ENCODE measurements at regions not wholly inside any gene's neighbourhood (a gene's known extent, or its start where the extent isn't known, plus 50 kb on each side); places are given as distances from the start of the nearest gene placed in this dataset.
A peak's percentile ranks its signal among the peaks of the same experiment; 100 is the strongest.

GRCh38 chr12:53803194-53803593 is 51.4 kb upstream of the CISTR start:
- DNase-seq, result no peak

DNA sequence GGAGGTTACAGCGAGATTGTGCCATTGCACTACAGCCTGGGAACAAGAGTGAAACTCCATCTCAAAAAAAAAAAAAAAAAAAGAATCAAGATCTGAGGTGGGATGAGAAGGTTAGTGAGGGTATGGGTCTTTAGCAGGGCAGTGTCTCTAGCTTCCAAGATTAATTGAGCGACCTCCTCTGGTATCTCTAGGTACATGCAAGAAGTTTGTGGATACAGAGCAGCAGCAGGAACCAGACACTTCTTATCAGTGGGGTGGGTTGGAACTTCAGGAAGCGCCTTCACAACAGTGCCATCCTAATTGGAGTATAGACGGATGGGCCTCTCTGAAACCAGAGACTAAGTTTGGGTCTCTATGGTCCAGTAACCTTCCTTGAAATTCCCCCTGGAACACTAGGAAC is 51.9 kb upstream of the CISTR start:
- no peak for DNase-seq

- DNase-seq, result no peak
Observed at GRCh38 chr12:53804429-53804828, 52.6 kb upstream of the CISTR start.

DNA sequence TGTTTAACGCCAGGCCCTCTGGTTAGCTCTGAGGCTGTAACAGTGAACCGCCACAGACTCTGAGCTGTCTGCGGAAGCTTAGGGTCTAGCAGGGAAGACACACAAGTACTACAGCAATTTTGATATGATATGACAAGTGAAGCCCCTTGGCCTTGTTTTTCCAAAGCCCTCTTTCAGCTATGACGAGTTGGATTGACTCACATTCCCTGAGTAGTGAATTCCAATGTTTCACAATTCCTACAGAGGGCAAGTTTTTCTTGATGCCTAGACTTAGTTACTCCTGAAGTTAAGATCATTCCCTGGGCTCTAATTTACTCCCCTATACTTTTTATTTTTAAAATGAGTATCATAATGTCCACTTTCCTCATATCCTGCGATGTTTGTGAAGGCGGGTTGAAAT is 53.3 kb upstream of the CISTR start:
- no peak for DNase-seq

DNA sequence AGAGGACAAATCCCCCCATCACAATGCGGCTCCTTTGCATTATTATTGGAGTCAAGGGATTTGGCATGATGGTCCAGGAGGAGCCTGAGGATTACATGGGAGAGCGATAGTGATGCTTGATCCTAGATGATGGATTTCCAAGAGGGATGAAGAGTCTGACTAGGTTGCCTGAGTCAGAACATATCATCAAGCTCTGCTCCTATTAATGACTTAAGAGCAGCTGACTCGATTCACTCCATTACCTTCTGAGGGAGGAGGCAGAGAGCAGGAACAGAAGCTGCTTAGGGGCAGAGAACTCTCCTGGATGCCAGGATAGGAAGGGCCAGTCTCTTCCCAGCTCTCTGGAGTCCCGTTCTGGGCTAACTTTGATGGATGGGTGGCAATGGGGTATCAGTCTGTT is 54.0 kb upstream of the CISTR start:
- no peak for DNase-seq

DNA sequence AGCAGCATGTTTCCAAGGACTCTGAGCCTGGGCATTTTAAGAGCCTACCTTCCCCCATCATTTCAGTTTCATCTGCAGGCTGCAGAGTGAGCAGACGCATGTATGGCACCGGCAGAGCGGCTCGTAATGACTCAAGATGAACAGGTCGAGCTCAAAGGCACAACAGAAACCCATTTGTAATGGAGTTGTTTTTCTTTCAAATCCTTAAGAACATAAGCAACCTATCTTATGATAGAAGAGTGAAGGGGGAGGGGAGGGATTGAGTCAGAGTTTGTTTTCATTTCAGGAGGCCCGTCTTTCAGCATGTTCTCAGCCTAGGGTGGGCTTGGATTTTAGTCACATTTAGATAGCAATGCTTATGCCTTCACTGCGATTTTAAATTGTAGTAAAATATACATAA is 54.9 kb upstream of the CISTR start:
- peak; percentile 38 for DNase-seq

- no peak for DNase-seq
Observed at GRCh38 chr12:53807322-53807860, 55.6 kb upstream of the CISTR start.

- DNase-seq, result no peak
Observed at GRCh38 chr12:53808023-53808705, 56.4 kb upstream of the CISTR start.

DNA sequence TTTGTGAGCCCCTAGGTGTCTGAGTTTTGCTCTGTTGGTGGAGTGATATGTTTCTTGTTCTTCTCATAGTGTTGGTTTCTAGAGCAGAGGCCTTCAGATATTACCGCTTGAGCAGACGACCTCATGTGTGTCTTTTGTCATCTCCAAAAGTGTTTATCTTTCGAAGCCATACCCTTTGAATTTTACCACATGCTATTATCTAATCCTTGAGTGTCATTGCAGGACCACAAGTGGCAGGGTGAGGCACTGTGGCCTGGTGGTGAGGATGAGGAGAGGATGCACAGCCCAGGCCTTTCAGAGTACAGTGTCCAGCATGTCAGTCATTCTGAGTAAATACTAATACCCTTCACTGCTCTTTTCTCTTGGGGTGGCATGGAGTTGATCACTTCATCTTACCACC is 57.2 kb upstream of the CISTR start:
- no peak for DNase-seq

GRCh38 chr12:53810950-53811349 is 59.2 kb upstream of the CISTR start:
- DNase-seq, result no peak

DNA sequence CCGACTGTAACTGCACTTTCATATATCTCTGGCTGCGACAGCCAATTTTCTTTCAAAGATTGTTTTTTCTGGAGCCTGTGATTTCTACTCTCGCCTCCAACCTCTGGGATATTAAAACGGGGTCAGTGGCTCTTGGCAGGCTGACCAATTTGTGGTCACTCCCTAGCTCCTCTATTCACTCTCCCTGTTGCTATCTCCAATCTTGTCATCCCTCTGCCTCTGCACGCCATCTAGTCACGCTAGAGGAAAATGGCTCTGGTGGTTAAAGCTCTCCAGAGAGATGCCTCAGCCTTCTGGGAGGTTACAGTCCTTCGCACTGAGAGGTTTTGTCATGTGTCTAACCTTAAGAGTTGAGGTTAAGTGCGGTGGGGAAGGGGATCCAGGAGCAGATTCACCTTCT is 59.8 kb upstream of the CISTR start:
- no peak for DNase-seq

DNA sequence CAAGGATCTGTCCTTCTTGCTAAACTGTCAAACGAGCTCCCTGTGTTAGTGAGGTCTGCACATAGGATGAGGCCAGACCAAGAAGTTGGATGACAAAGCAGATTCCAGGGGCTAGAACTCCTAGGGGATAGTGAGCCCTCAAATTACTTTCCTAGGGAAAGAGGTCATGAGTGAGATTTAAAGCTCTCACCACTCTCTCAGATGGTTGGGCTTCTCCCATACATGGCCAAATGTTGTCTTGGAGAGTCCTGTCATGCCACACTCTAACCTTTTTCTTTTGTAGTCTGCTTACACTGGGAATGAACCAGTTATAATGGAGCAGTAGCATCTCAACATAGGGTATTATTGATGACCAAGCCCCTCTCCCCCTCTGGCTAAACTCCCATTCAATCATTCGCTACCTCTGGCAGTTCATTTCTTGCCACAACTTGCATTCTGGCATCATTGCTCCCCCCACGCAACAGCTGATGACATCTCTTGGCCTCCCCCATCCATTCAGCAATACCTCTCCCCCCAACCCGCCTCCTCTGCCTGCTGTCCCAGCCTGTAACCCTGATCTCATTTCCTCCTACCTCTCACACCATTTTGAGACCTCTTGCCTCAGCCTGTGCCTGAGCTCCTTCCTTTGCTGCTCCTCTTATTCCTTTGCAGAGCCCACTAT is 64.7 kb upstream of the CISTR start:
- DNase-seq, result no peak

DNA sequence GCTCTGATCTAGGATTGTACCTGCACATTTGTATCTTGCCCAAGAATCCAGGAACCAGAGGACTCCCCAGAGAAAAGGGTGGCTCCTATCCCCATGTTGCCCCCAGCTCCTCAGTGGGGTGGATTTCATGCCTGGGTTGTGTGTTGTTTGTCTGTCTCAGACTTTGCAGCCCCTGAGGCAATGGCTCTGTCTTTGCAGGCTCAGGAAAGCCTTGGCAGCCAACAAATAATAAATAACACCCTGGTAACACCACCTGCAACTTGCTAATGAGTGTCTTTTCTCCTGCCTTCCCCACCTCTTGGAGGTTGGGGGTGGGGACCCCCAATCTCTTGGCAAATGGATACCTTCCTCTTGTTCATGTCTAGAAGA is 65.2 kb upstream of the CISTR start:
- DNase-seq, result no peak

DNA sequence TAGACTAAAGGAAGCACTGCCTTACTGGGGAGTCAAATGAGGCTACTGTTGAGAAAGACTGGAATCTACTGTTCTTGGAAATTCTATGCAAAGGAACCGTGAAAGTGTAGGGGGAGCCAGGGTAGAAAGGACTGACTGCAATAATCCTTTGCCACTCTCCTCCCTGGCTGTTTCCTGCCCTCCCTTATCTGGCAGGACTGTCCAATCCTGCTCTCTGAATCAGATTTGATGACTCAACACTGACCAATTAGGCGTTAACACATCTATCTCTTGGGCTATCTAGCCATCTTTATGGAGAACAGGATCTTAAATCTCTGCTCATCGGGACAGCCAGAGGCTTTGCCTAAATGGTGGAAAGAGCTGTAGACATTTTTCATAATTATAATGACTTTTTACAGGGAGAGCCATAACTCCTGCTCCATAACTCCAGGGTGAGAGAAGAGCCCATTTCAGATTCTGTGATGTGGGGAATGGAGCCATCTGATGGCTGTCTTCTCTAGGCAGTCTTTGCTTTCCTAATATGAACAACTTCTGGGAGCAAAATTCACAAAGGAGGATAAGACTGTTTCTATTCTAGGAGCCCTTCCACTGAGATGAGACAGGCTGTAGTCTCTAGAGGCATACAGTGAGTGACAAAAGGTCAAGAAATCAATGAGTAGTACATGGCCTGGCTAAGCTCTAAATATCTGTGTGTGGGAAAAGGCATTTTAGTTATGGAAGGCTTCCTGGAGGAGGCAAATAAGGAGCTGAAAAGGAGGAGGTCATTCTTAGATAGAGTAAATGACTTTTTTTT is 68.9 kb upstream of the CISTR start:
- peak; percentile 28 for DNase-seq

DNA sequence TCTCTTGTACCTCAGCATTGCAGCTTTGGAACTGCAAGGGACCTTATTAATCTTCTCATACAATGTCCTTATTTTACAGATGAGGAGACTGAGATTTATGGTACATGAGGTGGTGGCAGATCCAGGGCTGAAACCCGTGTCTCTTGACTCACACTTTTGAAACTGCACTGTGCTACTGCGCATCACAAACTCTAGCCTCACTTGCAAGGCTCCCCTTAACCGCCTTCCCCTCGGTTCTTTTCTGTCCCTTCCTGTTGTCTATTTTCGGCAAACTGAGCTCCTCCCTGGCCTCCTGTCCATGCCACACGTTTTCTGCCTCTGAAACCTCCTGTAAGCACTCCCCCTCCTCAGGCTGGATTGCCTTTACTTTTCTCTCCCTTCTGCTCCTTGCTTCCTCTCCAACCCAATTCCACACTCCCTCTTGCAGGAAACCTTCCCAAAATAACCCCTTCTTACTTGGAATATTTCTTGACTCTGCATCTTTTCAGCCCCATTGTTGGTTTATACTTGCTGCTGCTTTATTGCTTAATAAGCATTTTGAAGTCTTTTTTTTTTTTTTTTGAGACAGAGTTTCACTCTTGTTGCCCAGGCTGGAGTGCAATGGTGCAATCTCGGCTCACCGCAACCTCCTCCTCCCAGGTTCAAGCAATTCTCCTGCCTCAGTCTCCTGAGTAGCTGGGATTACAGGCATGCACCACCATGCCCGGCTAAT is 72.4 kb upstream of the CISTR start:
- DNase-seq, result no peak

DNA sequence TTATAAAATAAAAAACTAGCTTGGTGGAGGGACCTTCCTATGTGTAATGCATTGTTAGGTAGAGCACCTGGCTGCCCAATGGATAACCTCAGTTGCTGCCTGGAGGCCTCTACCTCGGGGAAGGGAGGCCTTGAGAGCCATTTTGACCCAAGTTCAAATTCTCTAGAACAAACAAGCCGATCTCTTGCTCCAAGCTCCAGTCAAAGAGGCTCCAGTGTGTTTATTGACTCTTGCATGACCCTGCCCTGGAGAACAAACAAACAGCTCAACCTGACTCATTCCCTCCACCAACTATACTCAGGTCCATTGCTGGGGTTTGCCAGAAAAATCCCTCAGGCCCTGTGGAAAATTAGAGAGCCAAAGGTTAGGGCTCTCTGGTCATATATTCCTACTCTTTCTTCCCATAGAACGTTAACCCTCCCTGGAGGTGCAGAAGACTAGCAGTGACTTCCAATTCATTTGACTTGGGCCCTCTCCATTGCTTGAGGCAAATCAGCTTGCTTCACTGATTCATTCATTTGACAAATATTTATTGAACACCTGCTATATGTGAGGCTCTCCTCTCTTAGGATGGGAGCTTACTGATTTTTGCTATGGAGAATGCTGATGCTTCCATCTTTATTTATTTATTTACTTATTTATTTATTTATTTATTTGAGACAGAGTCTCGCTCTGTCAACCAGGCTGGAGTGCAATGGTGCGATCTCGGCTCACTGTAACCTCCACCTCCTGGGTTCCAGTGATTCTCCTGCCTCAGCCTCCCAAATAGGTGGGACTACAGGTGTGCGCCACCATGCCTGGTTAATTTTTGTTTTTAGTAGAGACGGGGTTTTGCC is 73.7 kb upstream of the CISTR start:
- DNase-seq, result no peak

GRCh38 chr12:53827306-53827705 is 75.5 kb upstream of the CISTR start:
- DNase-seq, result no peak

DNA sequence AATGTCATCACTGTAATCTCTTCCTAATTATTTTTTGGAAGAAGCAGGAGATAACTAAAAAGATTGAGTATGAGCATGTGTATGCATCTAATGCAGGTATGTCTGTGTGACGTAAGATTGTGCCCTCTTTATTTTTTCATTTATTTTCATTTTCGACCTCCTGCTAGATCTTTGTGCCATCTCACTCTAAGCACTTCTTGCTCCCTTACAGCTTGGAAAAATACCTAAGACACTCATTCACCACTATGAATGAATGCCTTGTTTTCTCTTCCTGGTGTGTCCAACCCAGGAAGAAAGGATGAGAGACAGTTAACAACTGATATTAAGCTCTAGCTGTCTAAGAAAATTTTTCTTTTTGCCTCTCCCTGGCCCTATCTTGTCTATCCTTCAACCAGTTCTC is 76.8 kb upstream of the CISTR start:
- DNase-seq, result no peak

- no peak for DNase-seq
Observed at GRCh38 chr12:53829130-53829819, 77.5 kb upstream of the CISTR start.

DNA sequence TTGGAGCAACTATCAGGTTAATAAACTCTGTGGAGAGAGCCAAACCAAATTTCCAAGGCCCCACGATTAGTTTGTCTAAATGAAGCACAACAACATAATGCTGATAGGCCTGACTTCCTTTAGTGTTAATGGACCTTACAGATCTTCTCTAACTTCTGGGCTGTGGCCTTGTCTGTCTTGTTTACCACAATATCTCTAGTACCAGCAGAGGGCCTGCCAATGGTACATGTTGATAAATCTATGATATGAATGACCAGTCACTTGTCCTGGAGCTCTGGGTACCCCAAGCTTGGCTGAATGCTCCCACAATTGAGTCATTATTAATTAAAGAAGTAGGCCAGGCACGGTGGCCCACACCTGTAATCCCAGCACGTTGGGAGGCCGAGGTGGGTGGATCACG is 78.9 kb upstream of the CISTR start:
- DNase-seq, result no peak

GRCh38 chr12:53836119-53836655 is 84.4 kb upstream of the CISTR start:
- no peak for DNase-seq
